ENCODE measurements at regions not wholly inside any gene's neighbourhood (a gene's known extent, or its start where the extent isn't known, plus 50 kb on each side); places are given as distances from the start of the nearest gene placed in this dataset.
"Not testable (repeated sequence)": the region's sequence is repeated elsewhere in the genome, so short reads cannot be mapped to it uniquely, and the experiment has no call there.

- no peak overlapping the region for H3K4me3 ChIP-seq (ENCODE audit: low read depth, low read length)
- TF ChIP-seq CTCF (IDR thresholded peaks at IDR 0.05; ENCODE audit: insufficient read depth, low read depth, low read length) = no peak
- no peak for DNase-seq (ENCODE audit: low read depth)
Measured at GRCh38 chr1:214767221-214767620, 164.2 kb downstream of the CENPF start.

DNA sequence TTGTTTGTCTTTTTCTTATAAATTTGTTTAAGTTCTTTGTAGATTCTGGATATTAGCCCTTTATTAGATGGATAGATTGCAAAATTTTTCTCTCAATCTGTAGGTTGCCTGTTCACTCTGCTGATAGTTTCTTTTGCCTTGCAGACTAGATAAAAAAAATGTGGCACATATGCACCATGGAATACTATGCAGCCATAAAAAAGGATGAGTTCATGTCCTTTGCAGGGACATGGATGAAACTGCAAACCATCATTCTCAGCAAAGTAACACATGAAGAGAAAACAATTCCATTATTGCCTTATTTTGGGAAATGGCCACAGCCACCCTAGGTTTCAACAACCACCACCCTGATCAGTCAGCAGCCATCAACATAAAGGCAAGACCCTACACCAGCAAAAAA lies 166.7 kb downstream of the CENPF start:
- DNase-seq (ENCODE audit: low read depth); H3K4me3 ChIP-seq (ENCODE audit: low read depth, low read length): not testable (repeated sequence)

DNA sequence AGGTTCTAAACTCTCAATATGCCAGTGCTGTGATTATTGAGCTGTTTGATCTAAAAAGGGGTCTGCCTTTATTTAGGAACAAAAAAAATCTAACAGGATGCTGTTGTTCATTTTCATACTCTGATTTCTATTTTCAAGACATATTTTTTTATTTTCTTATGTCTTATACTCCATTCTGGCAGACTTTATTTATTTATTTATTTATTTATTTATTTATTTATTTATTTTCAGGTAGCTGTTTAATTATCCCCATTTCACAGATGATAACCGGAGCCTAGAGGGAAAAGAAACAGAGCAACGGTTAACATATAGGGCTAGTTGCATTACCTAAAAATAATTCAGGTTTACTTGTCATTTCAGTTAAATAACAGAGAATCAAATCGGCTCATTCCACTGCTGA lies 174.4 kb downstream of the CENPF start:
- no peak for DNase-seq (ENCODE audit: low read depth)
- no peak overlapping the region for H3K4me3 ChIP-seq (ENCODE audit: low read depth, low read length)
- no peak for TF ChIP-seq CTCF (IDR thresholded peaks at IDR 0.05; ENCODE audit: insufficient read depth, low read depth, low read length)

GRCh38 chr1:214791961-214792360 lies 189.0 kb downstream of the CENPF start:
- DNase-seq (ENCODE audit: low read depth) = no peak
- no peak overlapping the region for H3K4me3 ChIP-seq (ENCODE audit: low read depth, low read length)
- no peak for TF ChIP-seq CTCF (IDR thresholded peaks at IDR 0.05; ENCODE audit: insufficient read depth, low read depth, low read length)

- TF ChIP-seq CTCF (IDR thresholded peaks at IDR 0.05; ENCODE audit: insufficient read depth, low read depth, low read length) = no peak
- DNase-seq (ENCODE audit: low read depth) = no peak
- no peak overlapping the region for H3K4me3 ChIP-seq (ENCODE audit: low read depth, low read length)
Measured at GRCh38 chr1:214792527-214793186, 189.7 kb downstream of the CENPF start.

DNA sequence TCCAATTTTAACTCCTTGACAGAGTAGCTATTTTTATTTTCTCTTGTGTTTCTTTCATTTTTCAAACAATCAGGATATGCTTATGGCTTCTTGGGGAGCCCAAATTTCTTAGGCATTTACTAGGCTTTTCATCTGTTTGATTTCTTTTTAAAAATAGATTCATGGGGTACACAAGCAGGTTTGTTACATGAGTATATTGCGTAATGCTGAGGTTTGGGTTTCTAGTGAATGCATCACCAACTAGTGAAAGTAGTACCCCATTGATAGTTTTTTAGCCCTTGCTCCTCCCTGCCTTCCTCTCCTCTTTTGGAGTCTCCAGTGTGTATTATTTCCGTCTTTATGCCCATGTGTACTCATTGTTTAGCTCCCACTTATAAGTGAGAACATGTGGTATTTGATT lies 190.7 kb downstream of the CENPF start:
- no peak overlapping the region for H3K4me3 ChIP-seq (ENCODE audit: low read depth, low read length)
- no peak for DNase-seq (ENCODE audit: low read depth)
- no peak for TF ChIP-seq CTCF (IDR thresholded peaks at IDR 0.05; ENCODE audit: insufficient read depth, low read depth, low read length)

DNA sequence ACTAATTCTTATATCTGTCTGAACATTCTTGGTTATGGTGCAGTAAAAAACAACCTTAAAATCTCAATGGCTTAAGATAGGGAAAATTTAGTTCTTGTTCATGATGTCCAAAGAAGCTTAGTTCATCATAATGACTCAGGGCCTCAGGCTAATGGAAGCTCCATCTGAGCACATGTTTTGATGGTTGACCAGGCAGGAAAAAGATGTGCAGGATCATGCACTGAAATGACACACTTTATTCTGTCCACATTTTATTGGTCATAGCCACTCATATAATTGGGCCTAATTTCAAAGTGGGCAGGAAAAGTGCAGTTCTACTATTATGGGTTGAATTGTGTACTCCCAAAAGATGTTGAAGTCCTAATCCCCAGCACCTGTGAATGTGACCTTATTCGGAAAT lies 198.2 kb downstream of the CENPF start:
- TF ChIP-seq CTCF (IDR thresholded peaks at IDR 0.05; ENCODE audit: insufficient read depth, low read depth, low read length) = no peak
- no peak overlapping the region for H3K4me3 ChIP-seq (ENCODE audit: low read depth, low read length)
- no peak for DNase-seq (ENCODE audit: low read depth)
